ENCODE measurements at regions not wholly inside any gene's neighbourhood (a gene's known extent, or its start where the extent isn't known, plus 50 kb on each side); places are given as distances from the start of the nearest gene placed in this dataset.
"Not testable (repeated sequence)": the region's sequence is repeated elsewhere in the genome, so short reads cannot be mapped to it uniquely, and the experiment has no call there.

DNA sequence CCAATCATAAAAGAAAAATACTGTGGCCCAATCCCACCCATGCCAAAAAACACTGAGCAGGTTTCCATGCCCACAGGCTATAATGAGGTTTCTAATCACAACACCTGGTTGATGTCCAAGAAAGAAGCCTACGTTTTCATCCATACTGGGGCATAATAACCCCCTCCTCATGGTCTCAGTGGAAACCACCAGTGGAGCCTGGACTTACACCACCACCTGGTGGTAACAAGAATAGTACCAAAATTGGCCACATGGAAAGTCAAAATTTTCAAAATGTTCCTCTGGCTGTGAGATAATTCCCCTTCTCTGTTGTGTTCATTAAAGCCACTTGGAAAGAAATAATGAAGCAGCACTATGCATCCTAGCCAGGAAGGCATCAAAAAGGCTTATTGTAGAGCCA, 687.3 kb upstream of the ST8SIA4 start:
- H3K9me3 ChIP-seq, result no peaks in the 10 kb centered on the region
- in situ Hi-C loops (cut with MboI; ENCODE audit: low sequenced_read_pairs), result no loop called here
- H3K36me3 ChIP-seq (replicated peaks), result no peaks in the 10 kb centered on the region
- no peaks in the 10 kb centered on the region for H3K27me3 ChIP-seq (ENCODE audit: low read depth)
- no peaks in the 10 kb centered on the region for H3K4me1 ChIP-seq
- DNase-seq (ENCODE audit: low spot score in 2 of 2), result no peak
- no peak overlapping the region for H3K4me3 ChIP-seq

DNA sequence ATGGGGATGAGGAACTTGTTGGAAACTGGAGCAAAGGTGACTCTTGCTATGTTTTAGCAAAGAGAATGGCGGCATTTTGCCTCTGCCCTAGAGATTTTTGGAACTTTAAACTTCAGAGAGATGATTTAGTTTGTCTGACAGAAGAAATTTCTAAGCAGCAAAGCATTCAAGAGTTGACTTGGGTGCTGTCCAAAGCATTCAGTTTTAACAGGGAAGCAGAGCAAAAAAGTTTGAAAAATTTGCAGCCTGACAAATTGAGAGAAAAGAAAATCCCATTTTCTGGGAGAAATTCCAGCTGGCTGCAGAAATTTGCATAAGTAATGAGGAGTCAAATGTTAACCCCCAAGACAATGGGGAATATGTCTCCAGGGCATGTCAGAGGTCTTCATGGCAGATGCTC, 682.3 kb upstream of the ST8SIA4 start:
- in situ Hi-C loops (cut with MboI; ENCODE audit: low sequenced_read_pairs), result no loop called here

DNA sequence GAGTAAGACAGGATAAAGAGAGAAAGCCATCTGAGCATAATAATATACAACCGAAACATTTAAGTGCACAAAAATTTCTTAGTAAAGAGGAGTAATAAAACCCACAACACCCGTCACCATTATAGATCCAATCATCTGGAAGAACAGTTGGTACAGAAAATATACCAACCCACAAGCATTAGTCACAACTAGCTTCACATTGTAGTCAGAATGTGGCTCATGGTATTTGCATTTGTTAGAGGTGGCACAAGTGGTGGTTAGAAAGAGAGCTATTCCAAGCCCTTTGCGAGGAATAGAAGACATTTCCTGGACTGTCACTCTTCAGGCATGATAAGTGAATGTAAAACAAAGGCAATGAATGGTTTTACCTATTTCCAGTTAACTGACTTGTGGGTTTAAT, 677.5 kb upstream of the ST8SIA4 start:
- no peak overlapping the region for H3K4me3 ChIP-seq
- no peaks in the 10 kb centered on the region for H3K9me3 ChIP-seq
- no peaks in the 10 kb centered on the region for H3K36me3 ChIP-seq (replicated peaks)
- in situ Hi-C loops (cut with MboI; ENCODE audit: low sequenced_read_pairs), result no loop called here
- H3K27me3 ChIP-seq (ENCODE audit: low read depth), result no peaks in the 10 kb centered on the region
- H3K4me1 ChIP-seq, result no peaks in the 10 kb centered on the region
- DNase-seq (ENCODE audit: low spot score in 2 of 2), result no peak

More for the DNA sequence above, 682.3 kb upstream of the ST8SIA4 start:
- Histone ChIP-seq H3K27me3 (ENCODE audit: low read depth) (no peaks in the 10 kb centered on the region), H3K4me1 (no peaks in the 10 kb centered on the region), H3K9me3 (no peaks in the 10 kb centered on the region), H3K36me3 (replicated peaks) (no peaks in the 10 kb centered on the region), H3K4me3 (no peak overlapping the region)
- DNase-seq (ENCODE audit: low spot score in 2 of 2), result no peak

DNA sequence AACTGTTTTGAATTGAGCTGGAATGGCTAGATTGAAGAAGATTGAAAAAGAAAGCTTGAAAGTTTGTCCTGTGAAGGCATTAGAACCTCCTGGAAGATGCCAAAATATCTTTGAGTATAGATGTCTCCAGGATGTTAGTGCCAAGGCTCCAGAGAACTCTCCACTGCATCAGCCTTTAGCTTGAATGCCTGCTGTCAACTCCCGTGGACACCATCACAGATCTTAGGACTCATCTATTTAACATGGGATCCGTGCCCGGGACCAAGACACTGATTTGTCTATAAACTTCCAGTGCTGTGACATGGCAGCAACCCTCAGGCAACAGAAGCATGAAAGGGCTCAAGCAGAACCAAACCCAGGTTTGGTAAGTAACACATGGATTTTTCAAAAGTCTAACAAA, 670.9 kb upstream of the ST8SIA4 start:
- Histone ChIP-seq H3K9me3 (no peaks in the 10 kb centered on the region), H3K36me3 (replicated peaks) (no peaks in the 10 kb centered on the region)
- in situ Hi-C loops (cut with MboI; ENCODE audit: low sequenced_read_pairs), result no loop called here

DNA sequence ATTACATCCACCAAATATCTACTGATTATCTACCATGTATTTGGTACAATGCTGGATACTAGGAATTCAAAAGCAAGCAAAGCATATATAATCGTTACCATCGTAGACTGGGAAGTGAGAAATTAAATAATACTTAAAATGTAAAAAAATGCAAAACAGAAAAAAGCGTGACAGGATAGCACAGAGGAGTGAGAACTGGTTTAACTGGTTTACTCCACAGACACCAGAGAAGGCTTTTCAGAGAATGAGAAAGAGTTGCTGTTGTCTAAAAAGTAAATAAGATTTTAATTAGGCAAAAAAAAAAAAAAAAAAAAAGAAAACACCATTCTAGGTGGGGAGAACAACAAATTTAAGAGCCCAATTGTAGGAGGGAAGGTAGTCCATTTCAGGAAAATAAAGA, 657.9 kb upstream of the ST8SIA4 start:
- in situ Hi-C loops (cut with MboI; ENCODE audit: low sequenced_read_pairs), result no loop called here
- H3K27me3 ChIP-seq (ENCODE audit: low read depth), result no peaks in the 10 kb centered on the region
- H3K9me3 ChIP-seq, result no peaks in the 10 kb centered on the region

More for the DNA sequence above, 670.9 kb upstream of the ST8SIA4 start:
- Histone ChIP-seq H3K4me1 (no peaks in the 10 kb centered on the region), H3K4me3 (no peak overlapping the region), H3K27me3 (ENCODE audit: low read depth) (no peaks in the 10 kb centered on the region)
- no peak for DNase-seq (ENCODE audit: low spot score in 2 of 2)

DNA sequence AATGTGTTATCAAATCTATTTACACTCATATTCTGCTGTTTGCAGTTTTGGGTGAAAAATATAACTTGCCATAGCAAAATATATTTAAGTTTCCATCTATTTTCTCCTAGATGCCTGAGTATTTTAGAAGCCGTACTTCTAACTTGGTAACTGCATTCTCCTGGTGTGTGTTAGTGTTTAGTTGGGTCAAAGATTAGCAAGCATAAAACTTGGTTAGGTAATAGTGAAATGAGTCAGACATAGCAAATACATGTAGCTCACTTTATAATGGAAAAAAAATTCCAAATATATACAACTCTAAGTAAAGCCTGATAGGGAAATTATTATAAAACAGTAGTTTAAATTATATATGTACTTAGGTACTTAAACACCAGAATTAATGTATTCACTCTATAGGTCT, 640.7 kb upstream of the ST8SIA4 start:
- Histone ChIP-seq H3K27me3 (ENCODE audit: low read depth) (no peaks in the 10 kb centered on the region), H3K4me3 (no peak overlapping the region)
- in situ Hi-C loops (cut with MboI; ENCODE audit: low sequenced_read_pairs), result no loop called here

More for the DNA sequence above, 657.9 kb upstream of the ST8SIA4 start:
- no peak for DNase-seq (ENCODE audit: low spot score in 2 of 2)
- Histone ChIP-seq H3K4me1 (no peaks in the 10 kb centered on the region), H3K4me3 (no peak overlapping the region), H3K36me3 (replicated peaks) (no peaks in the 10 kb centered on the region)

DNA sequence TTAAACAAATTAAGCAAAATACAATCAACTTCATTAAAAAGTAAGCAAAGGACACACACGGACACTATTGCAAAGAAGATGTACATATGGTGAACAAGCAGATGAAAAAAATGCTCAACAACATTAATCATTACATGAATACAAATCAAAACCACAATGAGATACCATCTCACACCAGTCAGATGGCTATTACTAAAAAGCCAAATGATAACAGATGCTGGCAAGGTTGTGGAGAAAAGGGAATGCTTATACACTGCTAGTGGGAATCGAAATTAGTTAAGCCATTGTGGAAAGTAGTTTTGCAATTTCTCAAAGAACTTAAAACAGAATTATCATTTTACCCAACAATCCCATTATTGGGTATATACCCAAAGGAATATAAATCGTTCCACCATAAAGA, 636.2 kb upstream of the ST8SIA4 start:
- Histone ChIP-seq H3K4me1 (no peaks in the 10 kb centered on the region), H3K9me3 (no peaks in the 10 kb centered on the region), H3K4me3 (no peak overlapping the region), H3K27me3 (ENCODE audit: low read depth) (no peaks in the 10 kb centered on the region), H3K36me3 (replicated peaks) (no peaks in the 10 kb centered on the region)
- no peak for DNase-seq (ENCODE audit: low spot score in 2 of 2)
- in situ Hi-C loops (cut with MboI; ENCODE audit: low sequenced_read_pairs), result no loop called here

More for the DNA sequence above, 640.7 kb upstream of the ST8SIA4 start:
- Histone ChIP-seq H3K36me3 (replicated peaks) (no peaks in the 10 kb centered on the region), H3K4me1 (no peaks in the 10 kb centered on the region), H3K9me3 (no peaks in the 10 kb centered on the region)
- no peak for DNase-seq (ENCODE audit: low spot score in 2 of 2)

DNA sequence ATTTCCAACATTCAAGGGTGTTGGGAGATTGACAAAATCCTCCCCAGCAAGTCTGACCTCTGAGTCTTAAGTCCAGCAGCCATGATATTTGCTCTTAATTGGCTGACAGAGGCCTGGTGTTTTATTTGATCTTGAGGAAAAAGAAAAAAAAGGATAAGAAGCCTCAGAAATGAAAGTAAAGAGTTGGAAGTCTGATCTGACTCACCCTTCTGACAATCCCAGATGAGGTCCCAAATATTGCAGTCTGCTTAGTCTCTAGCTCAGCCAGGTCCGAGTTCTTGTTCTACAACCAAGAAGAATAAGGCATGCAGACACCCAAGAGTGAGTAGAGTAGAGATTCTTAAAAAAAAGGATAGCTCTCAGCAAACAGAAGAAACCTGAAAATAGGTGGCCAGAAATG, 632.5 kb upstream of the ST8SIA4 start:
- Histone ChIP-seq H3K4me1 (no peaks in the 10 kb centered on the region), H3K36me3 (replicated peaks) (no peaks in the 10 kb centered on the region), H3K9me3 (no peaks in the 10 kb centered on the region), H3K4me3 (no peak overlapping the region), H3K27me3 (ENCODE audit: low read depth) (no peaks in the 10 kb centered on the region)
- DNase-seq (ENCODE audit: low spot score in 2 of 2), result no peak
- in situ Hi-C loops (cut with MboI; ENCODE audit: low sequenced_read_pairs), result no loop called here

DNA sequence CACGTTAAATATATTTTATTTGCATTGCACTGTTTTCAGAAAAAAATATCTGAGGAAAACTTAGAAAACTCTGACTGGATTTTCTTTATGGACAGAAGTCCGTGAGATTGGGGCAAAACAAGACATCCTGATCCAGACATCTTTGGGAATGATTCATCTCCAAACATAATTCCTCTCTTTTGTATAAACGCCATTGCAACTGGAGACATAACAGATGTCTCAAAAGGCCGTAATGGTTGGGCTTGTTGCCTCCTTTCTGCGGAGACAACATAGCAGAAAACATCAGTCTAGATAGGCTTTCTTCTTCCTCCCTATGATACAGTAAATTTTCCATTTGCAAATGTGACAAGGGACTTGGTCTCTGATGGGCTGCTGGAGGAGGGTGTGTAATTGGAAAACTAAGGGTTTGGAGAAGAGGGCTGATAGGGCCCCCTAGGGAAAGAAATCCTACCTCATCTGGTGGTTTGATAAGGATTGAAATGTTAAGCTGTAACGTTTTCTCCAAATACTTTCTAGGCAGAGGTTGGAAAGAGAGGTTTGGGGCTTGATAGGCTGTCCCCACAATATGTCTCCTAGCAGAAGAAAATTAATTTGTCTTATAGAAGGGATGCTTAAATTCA, 631.5 kb upstream of the ST8SIA4 start:
- Histone ChIP-seq H3K4me3 (no peak overlapping the region), H3K27me3 (ENCODE audit: low read depth) (no peaks in the 10 kb centered on the region), H3K9me3 (no peaks in the 10 kb centered on the region), H3K36me3 (replicated peaks) (no peaks in the 10 kb centered on the region), H3K4me1 (no peaks in the 10 kb centered on the region)
- no peak for DNase-seq (ENCODE audit: low spot score in 2 of 2)
- in situ Hi-C loops (cut with MboI; ENCODE audit: low sequenced_read_pairs), result no loop called here

DNA sequence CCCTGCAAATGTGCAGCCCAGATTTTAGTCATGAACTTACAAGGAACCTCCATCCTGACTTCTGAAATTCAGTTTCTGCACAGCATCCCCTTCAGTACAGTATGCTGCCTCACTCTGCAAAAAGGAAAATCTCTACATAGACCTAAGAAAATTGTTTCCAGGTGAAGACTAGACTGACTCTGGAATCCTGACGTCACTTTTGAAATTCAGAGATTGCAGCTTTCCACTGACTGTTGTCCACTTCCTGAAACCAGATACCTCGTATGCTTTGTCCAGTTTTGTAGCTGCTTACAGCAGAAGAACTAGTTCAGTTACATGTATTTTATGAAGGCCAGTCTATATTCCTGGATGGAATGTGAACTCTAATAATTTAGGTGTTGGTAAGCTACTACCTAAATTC, 629.3 kb upstream of the ST8SIA4 start:
- no peaks in the 10 kb centered on the region for H3K27me3 ChIP-seq (ENCODE audit: low read depth)
- no peaks in the 10 kb centered on the region for H3K36me3 ChIP-seq (replicated peaks)
- H3K9me3 ChIP-seq, result no peaks in the 10 kb centered on the region
- H3K4me1 ChIP-seq, result no peaks in the 10 kb centered on the region
- in situ Hi-C loops (cut with MboI; ENCODE audit: low sequenced_read_pairs), result no loop called here
- no peak overlapping the region for H3K4me3 ChIP-seq
- no peak for DNase-seq (ENCODE audit: low spot score in 2 of 2)

DNA sequence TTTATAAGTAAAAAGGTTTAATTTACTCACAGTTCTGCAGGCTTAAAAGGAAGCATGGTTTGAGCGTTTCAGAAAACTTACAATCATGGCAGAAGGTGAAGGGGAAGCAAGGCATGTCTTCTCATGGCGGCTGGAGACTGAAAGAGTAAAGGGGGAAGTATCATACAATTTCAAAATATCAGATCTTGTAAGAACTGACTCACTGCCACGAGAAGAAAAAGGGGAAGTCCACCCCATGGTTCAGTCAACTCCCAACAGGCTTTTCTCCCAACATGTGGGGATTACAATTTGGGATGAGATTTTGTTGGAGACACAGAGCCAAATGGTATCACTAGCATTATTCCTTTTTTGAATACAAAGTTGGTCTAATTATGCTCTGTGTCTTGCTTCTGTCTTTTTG, 627.9 kb upstream of the ST8SIA4 start:
- in situ Hi-C loops (cut with MboI; ENCODE audit: low sequenced_read_pairs), result no loop called here
- no peak overlapping the region for H3K4me3 ChIP-seq
- no peaks in the 10 kb centered on the region for H3K36me3 ChIP-seq (replicated peaks)
- no peaks in the 10 kb centered on the region for H3K4me1 ChIP-seq
- no peaks in the 10 kb centered on the region for H3K9me3 ChIP-seq
- no peaks in the 10 kb centered on the region for H3K27me3 ChIP-seq (ENCODE audit: low read depth)
- no peak for DNase-seq (ENCODE audit: low spot score in 2 of 2)

DNA sequence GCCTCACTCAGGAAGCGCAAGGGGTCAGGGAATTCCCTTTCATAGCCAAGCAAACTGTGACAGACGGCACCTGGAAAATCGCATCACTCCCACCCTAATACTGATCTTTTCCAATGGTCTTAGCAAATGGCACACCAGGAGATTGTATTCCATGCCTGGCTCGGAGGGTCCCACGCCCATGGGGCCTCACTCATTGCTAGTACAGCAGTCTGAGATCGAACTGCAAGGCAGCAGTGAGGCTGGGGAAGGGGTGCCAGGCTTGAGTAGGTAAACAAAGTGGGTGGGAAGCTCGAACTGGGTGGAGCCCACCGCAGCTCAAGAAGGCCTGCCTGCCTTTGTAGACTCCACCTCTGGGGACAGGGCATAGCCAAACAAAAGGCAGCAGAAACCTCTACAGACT, 626.0 kb upstream of the ST8SIA4 start:
- H3K9me3 ChIP-seq; H3K4me3 ChIP-seq; H3K36me3 ChIP-seq (replicated peaks); H3K27me3 ChIP-seq (ENCODE audit: low read depth); in situ Hi-C loops (cut with MboI; ENCODE audit: low sequenced_read_pairs); DNase-seq (ENCODE audit: low spot score in 2 of 2); H3K4me1 ChIP-seq: not testable (repeated sequence)

DNA sequence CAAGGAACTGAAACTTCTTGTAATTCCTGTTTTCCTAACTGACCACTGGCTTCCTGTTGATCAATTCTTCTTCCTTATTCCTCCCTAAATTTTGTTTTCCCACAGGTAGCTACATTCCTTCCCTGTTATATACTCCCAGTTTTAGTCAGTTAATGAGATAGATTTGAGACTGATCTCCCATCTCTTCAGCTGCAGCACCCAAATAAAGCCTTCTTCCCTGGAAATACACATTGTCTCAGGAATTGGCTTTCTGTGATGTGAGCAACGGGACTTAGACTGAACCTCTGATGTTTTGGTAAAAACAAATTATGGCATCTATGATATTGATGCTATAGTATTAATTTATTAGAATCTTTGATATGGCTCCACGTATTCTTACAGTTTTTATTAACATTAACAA, 617.3 kb upstream of the ST8SIA4 start:
- Histone ChIP-seq H3K9me3 (no peaks in the 10 kb centered on the region), H3K36me3 (replicated peaks) (no peaks in the 10 kb centered on the region), H3K4me1 (no peaks in the 10 kb centered on the region), H3K4me3 (no peak overlapping the region), H3K27me3 (ENCODE audit: low read depth) (no peaks in the 10 kb centered on the region)
- in situ Hi-C loops (cut with MboI; ENCODE audit: low sequenced_read_pairs), result no loop called here
- DNase-seq (ENCODE audit: low spot score in 2 of 2), result no peak

DNA sequence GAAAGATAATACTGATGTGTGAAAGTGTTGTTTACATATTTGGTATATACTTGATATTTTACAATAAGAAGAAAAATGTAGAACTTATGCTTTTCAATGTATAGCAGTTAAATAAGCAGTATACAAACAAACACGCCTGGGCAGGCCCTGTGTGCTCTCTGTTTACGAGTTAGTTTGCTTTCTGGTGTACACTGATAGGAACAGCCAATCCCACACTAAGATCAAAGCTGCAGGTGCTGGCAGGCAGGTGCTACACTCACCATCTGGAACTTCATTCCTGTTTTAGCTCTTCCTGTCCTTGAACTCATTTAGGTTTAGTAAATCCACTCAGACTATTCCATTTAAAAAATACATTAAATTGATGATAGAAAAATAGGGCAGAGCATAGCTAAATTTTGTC, 614.7 kb upstream of the ST8SIA4 start:
- DNase-seq (ENCODE audit: low spot score in 2 of 2), result no peak
- in situ Hi-C loops (cut with MboI; ENCODE audit: low sequenced_read_pairs), result no loop called here
- H3K4me3 ChIP-seq, result no peak overlapping the region
- no peaks in the 10 kb centered on the region for H3K4me1 ChIP-seq
- no peaks in the 10 kb centered on the region for H3K9me3 ChIP-seq
- H3K36me3 ChIP-seq (replicated peaks), result no peaks in the 10 kb centered on the region
- no peaks in the 10 kb centered on the region for H3K27me3 ChIP-seq (ENCODE audit: low read depth)

DNA sequence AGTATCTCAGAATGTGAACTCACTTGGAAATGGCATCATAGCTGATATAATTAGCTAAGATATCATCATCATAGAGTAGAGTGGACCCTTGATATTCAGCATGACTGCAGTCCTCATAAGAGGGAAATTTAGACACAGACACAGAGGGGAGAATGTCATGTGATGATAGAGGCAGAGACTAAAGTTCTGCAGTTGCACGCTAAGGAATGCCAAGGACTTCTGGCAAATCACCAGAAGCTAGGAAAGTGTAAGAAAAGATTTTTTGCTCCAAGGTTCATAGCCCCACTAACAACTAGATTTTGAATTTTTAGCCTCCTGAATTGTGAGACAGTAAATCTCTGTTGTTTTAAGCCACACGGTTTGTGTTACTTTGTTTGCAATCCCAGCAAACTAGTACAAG, 612.6 kb upstream of the ST8SIA4 start:
- no peaks in the 10 kb centered on the region for H3K4me1 ChIP-seq
- DNase-seq (ENCODE audit: low spot score in 2 of 2), result no peak
- in situ Hi-C loops (cut with MboI; ENCODE audit: low sequenced_read_pairs), result no loop called here
- no peak overlapping the region for H3K4me3 ChIP-seq
- no peaks in the 10 kb centered on the region for H3K9me3 ChIP-seq
- H3K27me3 ChIP-seq (ENCODE audit: low read depth), result no peaks in the 10 kb centered on the region
- no peaks in the 10 kb centered on the region for H3K36me3 ChIP-seq (replicated peaks)
